Sigmoid colon (tissue), 6 donors: ENCODE measurements at regions not wholly inside any gene's neighbourhood (a gene's known extent, or its start where the extent isn't known, plus 50 kb on each side); places are given as distances from the start of the nearest gene placed in this dataset.
A peak's percentile ranks its signal among the peaks of the same experiment; 100 is the strongest.

ENCODE experiments used
- DNase-seq: peaks from one replicate; pipeline ENCODE4 v3.0.0-alpha.2; 2019
- H3K27ac ChIP-seq, 4 donors: fragments of 200-600 bp; sonication (generic); one replicate each; pipeline ENCODE4 v1.5.1; 2016 to 2019; ENCODE audit warnings: mild to moderate bottlenecking in 1 of 4
- H3K27me3 ChIP-seq, 3 donors: fragments of 200-600 bp; sonication (generic); one replicate each; pipeline ENCODE4 v1.5.1; 2019; ENCODE audit warnings: mild to moderate bottlenecking in 1 of 3
- H3K36me3 ChIP-seq, 4 donors: fragments of 200-600 bp; sonication (generic); one replicate each; pipeline ENCODE4 v1.5.1; 2016 to 2019
- H3K4me1 ChIP-seq, 4 donors: fragments of 200-600 bp; sonication (generic); one replicate each; pipeline ENCODE4 v1.5.1; 2017 to 2019
- H3K4me3 ChIP-seq, 4 donors: fragments of 200-600 bp; sonication (generic); one replicate each; pipeline ENCODE4 v1.5.1; 2017 to 2019; ENCODE audit warnings: mild to moderate bottlenecking in 2 of 4, moderate library complexity in 1 of 4
- H3K9me3 ChIP-seq, 4 donors: fragments of 200-600 bp in 3 of 4; sonication (generic) in 3 of 4; one replicate each; pipeline versions ENCODE4 v1.5.1 to v1.6.1; 2013 to 2019
- CTCF ChIP-seq, 4 experiments: fragments of 450-650 bp in 3 of 4; fragments of 200-600 bp in 1 of 4; IDR thresholded peaks; one replicate each; pipeline ENCODE4 v1.5.1; 2016 to 2019; ENCODE audit warnings: antibody characterized with exemption in 4 of 4, mild to moderate bottlenecking in 3 of 4, moderate library complexity in 2 of 4
- EP300 ChIP-seq, 4 donors: sonication (generic); formaldehyde crosslinking; IDR thresholded peaks; one replicate each; pipeline ENCODE4 v1.6.1; 2017; ENCODE audit warnings: antibody characterized with exemption in 4 of 4
- POLR2A ChIP-seq, 2 donors: fragments of 450-650 bp; IDR thresholded peaks; one replicate each; pipeline ENCODE4 v1.6.1; 2016; ENCODE audit warnings: antibody characterized with exemption in 2 of 2, mild to moderate bottlenecking in 2 of 2, moderate library complexity in 2 of 2
- POLR2AphosphoS5 ChIP-seq, 4 donors: sonication (generic); formaldehyde crosslinking; IDR thresholded peaks; one replicate each; pipeline ENCODE4 v1.6.1; 2017; ENCODE audit warnings: antibody characterized with exemption in 4 of 4
- WGBS, 2 donors: extraction: QIAGEN DNeasy Blood & Tissue Kit; methylation state at CpG; one replicate each; pipeline ENCODE4 v1.1.7; 2013; 5-methylcytosine and 5-hydroxymethylcytosine counted together
- intact Hi-C: fragments of 100-400 bp; cut with DNase I; formaldehyde crosslinking; loops from one replicate; pipeline ENCODE4 v1.15.1; 2023
- donor health status: healthy with polysubstance abuse.
- donor health status: healthy.

- intact Hi-C loops, result no loop called here
- H3K9me3 ChIP-seq, result no peaks in the 10 kb centered on the region
- peak; percentile 48 for DNase-seq
- 89 to 90% methylated on average over 12 of the region's 12 CpGs for WGBS, 2 donors
- no peak for TF ChIP-seq POLR2AphosphoS5 (IDR thresholded peaks at IDR 0.05)
- TF ChIP-seq CTCF (IDR thresholded peaks at IDR 0.05), result no peak
- no peak for TF ChIP-seq POLR2A (IDR thresholded peaks at IDR 0.05)
- TF ChIP-seq EP300 (IDR thresholded peaks at IDR 0.05), result no peak
- H3K4me1 ChIP-seq, result no peaks in the 10 kb centered on the region
- H3K4me3 ChIP-seq, result no peak overlapping the region
- no peak overlapping the region for H3K27ac ChIP-seq
- H3K27me3 ChIP-seq, result peaks cover 0 to 36% (median 18%) of the 10 kb centered on the region in 3 donors
- no peaks in the 10 kb centered on the region for H3K36me3 ChIP-seq
Observed at GRCh38 chr1:36570478-36571060, 87.9 kb upstream of the CSF3R start.

- peak; percentile 35 for DNase-seq
- TF ChIP-seq CTCF (IDR thresholded peaks at IDR 0.05) (no peak), POLR2A (IDR thresholded peaks at IDR 0.05) (no peak), EP300 (IDR thresholded peaks at IDR 0.05) (no peak), POLR2AphosphoS5 (IDR thresholded peaks at IDR 0.05) (no peak)
- Histone ChIP-seq H3K4me3 (no peak overlapping the region), H3K9me3 (no peaks in the 10 kb centered on the region), H3K27ac (no peak overlapping the region), H3K27me3 (peaks cover 0 to 30% (median 12%) of the 10 kb centered on the region in 3 donors), H3K36me3 (no peaks in the 10 kb centered on the region), H3K4me1 (no peaks in the 10 kb centered on the region)
- intact Hi-C loops, result no loop called here
- 25 to 68% methylated on average over 7 of the region's 7 CpGs for WGBS, 2 donors
Observed at GRCh38 chr1:36570006-36570405, 87.3 kb upstream of the CSF3R start.

- H3K9me3 ChIP-seq, result no peaks in the 10 kb centered on the region
- peak; percentile 37 for DNase-seq
- 75 to 83% methylated on average over 11 of the region's 11 CpGs for WGBS, 2 donors
Observed at GRCh38 chr1:36567601-36568341, 85.1 kb upstream of the CSF3R start.

GRCh38 chr1:36565576-36566501 is 83.1 kb upstream of the CSF3R start:
- no peaks in the 10 kb centered on the region for H3K9me3 ChIP-seq
- WGBS, 2 donors, result 74 to 76% methylated on average over 7 of the region's 7 CpGs

More at GRCh38 chr1:36567601-36568341, 85.1 kb upstream of the CSF3R start:
- H3K27me3 ChIP-seq, result peaks cover 0 to 8% (median 0%) of the 10 kb centered on the region in 3 donors
- no peak overlapping the region for H3K27ac ChIP-seq
- H3K4me3 ChIP-seq, result no peak overlapping the region
- TF ChIP-seq POLR2AphosphoS5 (IDR thresholded peaks at IDR 0.05) (no peak), EP300 (IDR thresholded peaks at IDR 0.05) (no peak), POLR2A (IDR thresholded peaks at IDR 0.05) (no peak), CTCF (IDR thresholded peaks at IDR 0.05) (no peak)
- no peaks in the 10 kb centered on the region for H3K36me3 ChIP-seq
- H3K4me1 ChIP-seq, result no peaks in the 10 kb centered on the region
- intact Hi-C loops, result no loop called here

More at GRCh38 chr1:36565576-36566501, 83.1 kb upstream of the CSF3R start:
- intact Hi-C loops, result no loop called here
- no peaks in the 10 kb centered on the region for H3K27me3 ChIP-seq
- H3K4me3 ChIP-seq, result no peak overlapping the region
- H3K27ac ChIP-seq, result no peak overlapping the region
- no peaks in the 10 kb centered on the region for H3K4me1 ChIP-seq
- H3K36me3 ChIP-seq, result no peaks in the 10 kb centered on the region
- TF ChIP-seq CTCF (IDR thresholded peaks at IDR 0.05) (no peak), EP300 (IDR thresholded peaks at IDR 0.05) (no peak), POLR2A (IDR thresholded peaks at IDR 0.05) (no peak), POLR2AphosphoS5 (IDR thresholded peaks at IDR 0.05) (no peak)
- peak; percentile 33 for DNase-seq
